GM04503 (cell line): ENCODE measurements at regions not wholly inside any gene's neighbourhood (a gene's known extent, or its start where the extent isn't known, plus 50 kb on each side); places are given as distances from the start of the nearest gene placed in this dataset.

Experiments
- DNase-seq: peaks from one replicate; pipeline ENCODE4 v3.0.0-alpha.2; 2012; ENCODE audit warnings: low read depth

DNA sequence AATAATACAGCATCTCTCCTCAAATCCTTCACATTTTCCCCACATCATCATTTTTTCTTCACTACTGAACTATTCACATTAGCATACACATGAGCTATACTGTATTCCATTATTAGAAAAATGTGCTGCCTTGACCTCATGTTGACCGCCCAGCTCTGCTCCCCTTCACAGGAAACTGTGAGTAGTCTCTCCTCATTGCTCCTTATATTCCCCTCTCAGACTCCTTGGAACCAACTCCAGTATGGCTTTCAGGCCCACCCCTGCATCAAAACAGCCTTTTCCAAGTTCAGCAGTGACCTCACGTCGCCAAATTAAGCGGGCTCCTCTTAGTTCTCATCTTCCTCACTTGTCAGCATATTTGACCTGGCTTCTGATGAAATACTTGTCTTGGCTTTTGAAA lies 59.2 kb upstream of the SPAG17 start:
- no peak for DNase-seq

DNA sequence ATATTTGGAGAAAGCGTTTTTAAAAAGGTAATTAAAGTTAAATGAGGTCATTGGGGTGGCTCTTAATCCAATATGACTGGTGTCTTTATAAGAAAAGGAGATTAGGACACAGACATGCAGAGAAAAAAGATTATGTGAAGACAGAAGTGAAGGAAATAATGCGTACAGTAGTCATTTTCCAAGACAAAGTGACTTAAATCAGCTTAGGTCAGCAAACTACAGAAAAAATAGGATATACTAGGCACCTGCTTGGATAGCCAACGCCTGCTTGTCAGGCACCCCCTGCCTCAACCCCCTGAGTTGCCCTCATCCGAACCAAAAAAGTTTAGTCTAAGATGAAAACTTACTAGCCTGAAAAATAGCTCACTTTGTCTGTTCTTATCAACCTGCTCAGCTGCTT lies 58.2 kb upstream of the SPAG17 start:
- DNase-seq, result no peak
